Progenitor cell of endocrine pancreas (in vitro differentiated cells): ENCODE measurements at regions not wholly inside any gene's neighbourhood (a gene's known extent, or its start where the extent isn't known, plus 50 kb on each side); places are given as distances from the start of the nearest gene placed in this dataset.

Experiments
- DNase-seq: peaks from one replicate; pipeline ENCODE4 v3.0.0; 2021; ENCODE audit warnings: low spot score; ENCODE audit not compliant: unreplicated experiment
- H3K27ac Mint-ChIP-seq: 2 replicates; pipeline ENCODE4 v1.8.0; 2021; ENCODE audit warnings: mild to moderate bottlenecking, moderate library complexity, mixed read lengths
- H3K27me3 Mint-ChIP-seq: 2 replicates; pipeline ENCODE4 v1.8.0; 2021; ENCODE audit warnings: mixed read lengths
- H3K36me3 Mint-ChIP-seq: 2 replicates; pipeline ENCODE4 v1.8.0; 2022; ENCODE audit warnings: mixed read lengths; ENCODE audit not compliant: insufficient read depth
- H3K4me1 Mint-ChIP-seq: 2 replicates; pipeline ENCODE4 v1.8.0; 2021; ENCODE audit warnings: low read depth, mixed read lengths
- H3K4me3 Mint-ChIP-seq: 2 replicates; pipeline ENCODE4 v1.8.0; 2021; ENCODE audit warnings: low read depth, mild to moderate bottlenecking, moderate library complexity, mixed read lengths
- H3K9me3 Mint-ChIP-seq: 2 replicates; pipeline ENCODE4 v1.8.0; 2021; ENCODE audit warnings: low read depth, mixed read lengths
- TF ChIP-seq, protein P1 (sequence below): fragments of 200-600 bp; sonication (generic); IDR thresholded peaks from one replicate; pipeline ENCODE4 v1.5.0; 2021; ENCODE audit warnings: antibody characterized with exemption, mild to moderate bottlenecking; ENCODE audit not compliant: unreplicated experiment

- peaks cover 2% of the 10 kb centered on the region for H3K36me3 Mint-ChIP-seq
These were observed 502.6 kb upstream of the CDH6 start for GRCh38 chr5:30690931-30691330.

DNA sequence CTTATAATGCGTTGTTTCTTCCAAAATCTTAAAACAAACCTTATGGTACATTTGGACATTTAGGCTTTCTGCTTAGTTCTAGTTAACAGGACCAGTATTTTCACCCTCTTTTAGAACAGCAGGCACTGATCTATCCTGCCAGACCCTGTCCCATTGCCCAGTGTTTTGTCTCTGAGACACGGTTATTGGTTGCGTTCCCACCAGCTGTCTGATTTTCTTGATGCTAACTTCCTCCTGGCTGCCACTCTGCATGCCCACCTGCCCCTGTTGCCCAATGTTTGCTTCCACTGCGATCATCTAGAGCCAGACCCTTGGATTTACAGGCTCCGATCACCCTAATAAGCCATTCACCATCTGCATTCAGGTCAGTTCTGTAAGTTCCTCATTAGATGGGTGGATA lies 506.0 kb upstream of the CDH6 start:
- no peak overlapping the region for H3K4me3 Mint-ChIP-seq
- H3K4me1 Mint-ChIP-seq, result peaks cover 7% of the 10 kb centered on the region
- H3K36me3 Mint-ChIP-seq, result peaks cover 2% of the 10 kb centered on the region
- no peak for DNase-seq
- no peak overlapping the region for H3K27ac Mint-ChIP-seq
- no peaks in the 10 kb centered on the region for H3K27me3 Mint-ChIP-seq
- TF ChIP-seq, protein P1, sequence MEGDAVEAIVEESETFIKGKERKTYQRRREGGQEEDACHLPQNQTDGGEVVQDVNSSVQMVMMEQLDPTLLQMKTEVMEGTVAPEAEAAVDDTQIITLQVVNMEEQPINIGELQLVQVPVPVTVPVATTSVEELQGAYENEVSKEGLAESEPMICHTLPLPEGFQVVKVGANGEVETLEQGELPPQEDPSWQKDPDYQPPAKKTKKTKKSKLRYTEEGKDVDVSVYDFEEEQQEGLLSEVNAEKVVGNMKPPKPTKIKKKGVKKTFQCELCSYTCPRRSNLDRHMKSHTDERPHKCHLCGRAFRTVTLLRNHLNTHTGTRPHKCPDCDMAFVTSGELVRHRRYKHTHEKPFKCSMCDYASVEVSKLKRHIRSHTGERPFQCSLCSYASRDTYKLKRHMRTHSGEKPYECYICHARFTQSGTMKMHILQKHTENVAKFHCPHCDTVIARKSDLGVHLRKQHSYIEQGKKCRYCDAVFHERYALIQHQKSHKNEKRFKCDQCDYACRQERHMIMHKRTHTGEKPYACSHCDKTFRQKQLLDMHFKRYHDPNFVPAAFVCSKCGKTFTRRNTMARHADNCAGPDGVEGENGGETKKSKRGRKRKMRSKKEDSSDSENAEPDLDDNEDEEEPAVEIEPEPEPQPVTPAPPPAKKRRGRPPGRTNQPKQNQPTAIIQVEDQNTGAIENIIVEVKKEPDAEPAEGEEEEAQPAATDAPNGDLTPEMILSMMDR, result no peak
- peaks cover 12% of the 10 kb centered on the region for H3K9me3 Mint-ChIP-seq

More at GRCh38 chr5:30690931-30691330, 502.6 kb upstream of the CDH6 start:
- peaks cover 9% of the 10 kb centered on the region for H3K9me3 Mint-ChIP-seq
- H3K4me1 Mint-ChIP-seq, result peaks cover 18% of the 10 kb centered on the region
- DNase-seq, result no peak
- no peak overlapping the region for H3K4me3 Mint-ChIP-seq
- H3K27me3 Mint-ChIP-seq, result no peaks in the 10 kb centered on the region
- no peak overlapping the region for H3K27ac Mint-ChIP-seq
- TF ChIP-seq, protein P1, result no peak

GRCh38 chr5:30686530-30686929 lies 507.0 kb upstream of the CDH6 start:
- H3K4me1 Mint-ChIP-seq, result no peaks in the 10 kb centered on the region
- H3K4me3 Mint-ChIP-seq, result no peak overlapping the region
- no peak overlapping the region for H3K27ac Mint-ChIP-seq
- H3K27me3 Mint-ChIP-seq, result no peaks in the 10 kb centered on the region
- DNase-seq, result no peak
- H3K36me3 Mint-ChIP-seq, result peaks cover 2% of the 10 kb centered on the region
- TF ChIP-seq, protein P1, result no peak
- peaks cover 16% of the 10 kb centered on the region for H3K9me3 Mint-ChIP-seq

DNA sequence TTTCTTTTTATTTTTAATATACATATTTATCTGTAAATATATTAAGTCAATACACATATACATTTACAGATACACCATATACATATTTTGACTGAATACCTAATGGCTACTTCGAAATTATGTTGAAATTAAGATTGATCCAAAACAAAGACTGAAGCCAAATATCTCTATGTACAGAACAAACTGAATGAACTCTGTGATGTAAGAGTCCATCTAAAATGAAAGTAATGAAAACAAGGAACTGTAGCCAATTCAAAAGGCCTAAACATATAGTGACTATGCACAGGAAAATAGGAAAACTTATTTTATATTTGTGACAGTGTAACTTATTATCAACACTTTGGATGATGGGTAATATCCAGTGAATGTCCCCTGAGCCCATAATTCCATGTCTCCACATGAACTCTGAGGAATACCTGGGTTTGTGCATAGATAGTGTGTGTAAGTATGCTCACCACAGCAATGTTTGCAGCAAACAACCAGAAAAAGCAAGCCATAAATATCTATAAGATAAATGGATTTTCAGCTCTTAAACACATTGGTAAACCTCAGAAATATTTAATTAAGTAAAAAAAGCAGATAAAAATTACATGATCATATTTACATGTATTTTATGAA lies 517.2 kb upstream of the CDH6 start:
- Mint-ChIP-seq H3K27ac (no peak overlapping the region), H3K27me3 (no peaks in the 10 kb centered on the region), H3K4me1 (no peaks in the 10 kb centered on the region), H3K9me3 (peaks cover 9% of the 10 kb centered on the region), H3K36me3 (peaks cover 1% of the 10 kb centered on the region), H3K4me3 (no peak overlapping the region)
- TF ChIP-seq, protein P1, result no peak
- no peak for DNase-seq

- H3K4me1 Mint-ChIP-seq, result peaks cover 2% of the 10 kb centered on the region
- DNase-seq, result no peak
- TF ChIP-seq, protein P1, result no peak
- H3K9me3 Mint-ChIP-seq, result peaks cover 5% of the 10 kb centered on the region
- no peak overlapping the region for H3K4me3 Mint-ChIP-seq
- no peaks in the 10 kb centered on the region for H3K36me3 Mint-ChIP-seq
- H3K27ac Mint-ChIP-seq, result no peak overlapping the region
- H3K27me3 Mint-ChIP-seq, result no peaks in the 10 kb centered on the region
These were observed 526.2 kb upstream of the CDH6 start for GRCh38 chr5:30667293-30667692.
